PFSK-1 (cell line): ENCODE measurements at regions not wholly inside any gene's neighbourhood (a gene's known extent, or its start where the extent isn't known, plus 50 kb on each side); places are given as distances from the start of the nearest gene placed in this dataset.

Experiments used
- FOXP2 ChIP-seq: optimal IDR thresholded peaks from 2 replicates; pipeline ENCODE3; 2011; ENCODE audit warnings: borderline replicate concordance, control low read depth, inconsistent platforms; ENCODE audit not compliant: insufficient read depth; ENCODE audit errors: extremely low read length, extremely low read depth
- POLR2AphosphoS5 ChIP-seq: IDR thresholded peaks from 2 replicates; pipeline ENCODE4 v1.6.1; 2012; ENCODE audit warnings: low read depth, mild to moderate bottlenecking, control low read depth, low read length, moderate library complexity
- SIN3A ChIP-seq: IDR thresholded peaks from 2 replicates; pipeline ENCODE4 v1.6.1; 2012; ENCODE audit warnings: mild to moderate bottlenecking, low read length, moderate library complexity, borderline replicate concordance; ENCODE audit not compliant: insufficient read depth
- TAF1 ChIP-seq: IDR thresholded peaks from 2 replicates; pipeline ENCODE4 v1.6.1; 2012; ENCODE audit warnings: low read length, control low read depth, borderline replicate concordance; ENCODE audit not compliant: insufficient read depth
- TF ChIP-seq, protein P1 (sequence below), 2 experiments: IDR thresholded peaks; 2 replicates each; pipeline versions ENCODE4 v1.6.1 to v1.8.0; 2011 to 2012; ENCODE audit warnings: low read depth in 2 of 2, low read length in 2 of 2, control low read depth in 1 of 2, inconsistent platforms in 1 of 2, mild to moderate bottlenecking in 1 of 2, moderate library complexity in 1 of 2; ENCODE audit not compliant: insufficient read depth in 1 of 2

DNA sequence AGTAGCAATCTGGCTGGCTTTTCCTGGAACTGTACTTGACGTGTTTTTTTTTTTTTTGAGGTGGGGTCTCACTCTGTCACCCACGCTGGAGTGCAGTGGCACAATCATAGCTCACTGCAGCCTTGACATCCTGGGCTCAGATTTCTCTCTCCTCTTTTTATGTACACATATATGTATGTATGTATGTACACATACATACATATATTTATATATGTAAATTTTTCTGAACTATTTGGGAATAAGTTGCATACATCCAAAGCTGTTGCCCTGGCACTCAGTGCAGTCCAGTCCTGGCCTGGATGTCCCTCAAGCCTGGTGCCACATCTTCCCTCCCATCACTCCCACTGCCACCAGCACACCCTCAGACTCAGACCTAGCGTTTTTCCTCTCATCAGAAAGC lies 89.0 kb upstream of the SHISA3 start:
- TF ChIP-seq, protein P1, sequence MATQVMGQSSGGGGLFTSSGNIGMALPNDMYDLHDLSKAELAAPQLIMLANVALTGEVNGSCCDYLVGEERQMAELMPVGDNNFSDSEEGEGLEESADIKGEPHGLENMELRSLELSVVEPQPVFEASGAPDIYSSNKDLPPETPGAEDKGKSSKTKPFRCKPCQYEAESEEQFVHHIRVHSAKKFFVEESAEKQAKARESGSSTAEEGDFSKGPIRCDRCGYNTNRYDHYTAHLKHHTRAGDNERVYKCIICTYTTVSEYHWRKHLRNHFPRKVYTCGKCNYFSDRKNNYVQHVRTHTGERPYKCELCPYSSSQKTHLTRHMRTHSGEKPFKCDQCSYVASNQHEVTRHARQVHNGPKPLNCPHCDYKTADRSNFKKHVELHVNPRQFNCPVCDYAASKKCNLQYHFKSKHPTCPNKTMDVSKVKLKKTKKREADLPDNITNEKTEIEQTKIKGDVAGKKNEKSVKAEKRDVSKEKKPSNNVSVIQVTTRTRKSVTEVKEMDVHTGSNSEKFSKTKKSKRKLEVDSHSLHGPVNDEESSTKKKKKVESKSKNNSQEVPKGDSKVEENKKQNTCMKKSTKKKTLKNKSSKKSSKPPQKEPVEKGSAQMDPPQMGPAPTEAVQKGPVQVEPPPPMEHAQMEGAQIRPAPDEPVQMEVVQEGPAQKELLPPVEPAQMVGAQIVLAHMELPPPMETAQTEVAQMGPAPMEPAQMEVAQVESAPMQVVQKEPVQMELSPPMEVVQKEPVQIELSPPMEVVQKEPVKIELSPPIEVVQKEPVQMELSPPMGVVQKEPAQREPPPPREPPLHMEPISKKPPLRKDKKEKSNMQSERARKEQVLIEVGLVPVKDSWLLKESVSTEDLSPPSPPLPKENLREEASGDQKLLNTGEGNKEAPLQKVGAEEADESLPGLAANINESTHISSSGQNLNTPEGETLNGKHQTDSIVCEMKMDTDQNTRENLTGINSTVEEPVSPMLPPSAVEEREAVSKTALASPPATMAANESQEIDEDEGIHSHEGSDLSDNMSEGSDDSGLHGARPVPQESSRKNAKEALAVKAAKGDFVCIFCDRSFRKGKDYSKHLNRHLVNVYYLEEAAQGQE (IDR thresholded peaks at IDR 0.05; ENCODE audit: insufficient read depth in 1 of 2, low read depth in 2 of 2, low read length in 2 of 2) = no peak
- TF ChIP-seq SIN3A (no peak), TAF1 (no peak), POLR2AphosphoS5 (no peak), FOXP2 (no peak)

DNA sequence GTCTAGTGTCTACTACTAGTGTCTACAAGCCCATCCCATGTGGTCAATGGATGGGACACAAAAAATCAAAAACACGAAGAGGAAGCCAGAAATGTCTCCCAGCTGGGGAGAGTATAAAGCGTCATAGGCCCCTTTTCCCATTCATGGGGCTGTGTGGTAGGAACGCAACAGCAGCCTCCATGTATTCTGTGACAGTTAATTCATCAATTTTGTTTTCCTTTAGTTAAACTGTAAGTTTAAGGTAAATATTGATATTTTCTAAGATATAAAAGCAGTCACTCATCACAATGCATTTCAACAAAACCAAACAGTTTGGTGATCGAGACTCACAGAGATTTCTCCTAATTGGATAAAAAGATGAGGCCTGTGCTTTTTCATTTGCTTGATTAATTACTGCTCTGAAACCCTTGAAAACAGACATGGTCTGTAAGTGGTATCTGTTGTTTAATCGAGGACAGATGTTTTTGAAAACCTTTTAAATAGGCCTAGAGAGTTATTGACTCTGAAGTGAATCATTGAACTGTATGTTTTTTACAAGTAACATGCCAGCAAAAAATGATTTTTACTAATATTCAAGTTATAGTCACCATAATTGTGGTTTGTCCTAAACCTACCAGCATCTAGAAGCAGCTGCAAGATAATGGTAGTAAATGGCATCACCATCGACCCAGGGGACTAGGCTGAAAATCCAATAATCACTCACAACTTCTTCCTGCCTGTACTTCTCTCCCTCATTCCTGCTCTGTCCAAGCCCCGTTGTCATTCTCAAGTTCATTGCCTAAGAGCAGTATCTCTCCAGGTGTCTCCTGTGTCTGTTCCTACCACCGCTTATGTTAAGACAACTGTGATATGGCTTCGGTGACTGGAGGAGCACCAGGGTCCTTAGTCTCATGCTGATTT lies 87.7 kb upstream of the SHISA3 start:
- TF ChIP-seq SIN3A (no peak), TAF1 (no peak), POLR2AphosphoS5 (no peak), FOXP2 (no peak)
- TF ChIP-seq, protein P1 (IDR thresholded peaks at IDR 0.05; ENCODE audit: insufficient read depth in 1 of 2, low read depth in 2 of 2, low read length in 2 of 2) = no peak

DNA sequence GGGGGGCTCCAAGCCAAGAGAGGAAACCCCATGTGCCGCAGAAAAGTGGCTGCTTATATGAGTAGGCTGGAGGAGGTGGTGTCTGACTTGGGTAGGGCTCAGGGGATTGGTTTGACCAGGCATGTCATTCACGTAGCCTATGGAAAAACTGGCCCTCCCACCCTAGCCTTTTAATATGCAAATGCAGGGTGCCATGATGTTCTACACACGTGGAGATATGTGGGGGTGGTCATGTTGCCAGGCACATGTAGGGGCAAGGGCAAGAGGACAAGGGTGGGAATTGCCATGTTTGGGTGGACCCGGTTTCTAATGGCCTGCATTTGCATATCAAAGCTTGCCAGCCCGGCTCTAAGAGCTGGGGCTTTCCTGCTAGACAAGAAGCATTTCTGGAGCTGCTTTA lies 86.9 kb upstream of the SHISA3 start:
- no peak for TF ChIP-seq POLR2AphosphoS5
- no peak for TF ChIP-seq TAF1
- no peak for TF ChIP-seq SIN3A
- no peak for TF ChIP-seq FOXP2
- TF ChIP-seq, protein P1 (IDR thresholded peaks at IDR 0.05; ENCODE audit: insufficient read depth in 1 of 2, low read depth in 2 of 2, low read length in 2 of 2) = no peak

DNA sequence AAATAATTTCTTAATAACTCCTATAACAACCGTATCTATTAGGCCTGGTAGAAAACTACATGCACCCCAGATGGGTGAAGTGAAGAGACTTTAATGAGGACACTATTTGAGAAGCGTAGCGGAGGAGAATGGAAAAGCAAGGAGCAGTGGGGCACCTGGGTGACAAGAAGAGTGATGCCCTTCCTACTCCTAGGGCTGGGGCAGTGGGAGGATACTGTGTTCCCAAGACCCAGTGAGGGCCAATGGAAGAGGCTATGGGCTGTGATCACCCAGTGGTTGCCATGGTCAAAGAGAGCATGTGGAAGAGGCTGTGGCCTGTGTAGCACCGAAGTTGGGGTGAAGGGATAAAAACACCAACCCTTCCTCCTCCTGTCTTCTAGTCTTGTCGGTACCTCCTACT lies 86.5 kb upstream of the SHISA3 start:
- TF ChIP-seq TAF1 (no peak), FOXP2 (no peak), SIN3A (no peak), POLR2AphosphoS5 (no peak)
- TF ChIP-seq, protein P1 (IDR thresholded peaks at IDR 0.05; ENCODE audit: insufficient read depth in 1 of 2, low read depth in 2 of 2, low read length in 2 of 2) = no peak

DNA sequence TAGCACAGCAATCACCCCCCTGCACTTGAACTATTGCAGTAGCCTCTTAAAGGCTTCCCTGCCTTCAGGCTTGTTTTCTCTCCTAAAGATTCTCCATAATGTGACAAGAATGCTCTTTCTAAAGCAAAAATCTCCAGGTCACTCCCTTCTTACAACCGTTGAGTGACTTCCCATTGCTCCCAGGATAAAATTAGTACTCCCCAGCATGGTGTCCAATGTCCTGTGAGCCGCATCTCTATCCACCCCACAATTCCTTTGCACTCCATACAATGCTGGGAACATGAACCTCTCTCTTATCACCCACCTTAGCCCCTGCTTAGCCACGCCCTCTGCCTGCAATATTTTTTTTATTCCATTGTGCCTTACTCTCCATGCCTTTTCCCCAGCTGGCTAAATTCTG lies 85.7 kb upstream of the SHISA3 start:
- no peak for TF ChIP-seq TAF1
- TF ChIP-seq POLR2AphosphoS5 = no peak
- TF ChIP-seq, protein P1 (IDR thresholded peaks at IDR 0.05; ENCODE audit: insufficient read depth in 1 of 2, low read depth in 2 of 2, low read length in 2 of 2) = no peak
- no peak for TF ChIP-seq FOXP2
- TF ChIP-seq SIN3A = no peak
